Transverse colon (tissue), 4 donors: ENCODE measurements at regions not wholly inside any gene's neighbourhood (a gene's known extent, or its start where the extent isn't known, plus 50 kb on each side); places are given as distances from the start of the nearest gene placed in this dataset.

ENCODE experiments used
- POLR2AphosphoS5 ChIP-seq, 3 donors: sonication (generic); formaldehyde crosslinking; IDR thresholded peaks; one replicate each; pipeline ENCODE4 v1.6.1; 2016; ENCODE audit warnings: antibody characterized with exemption in 3 of 3
- TF ChIP-seq, protein P1 (sequence below), 5 experiments: fragments of 200-600 bp in 3 of 5; fragments of 450-650 bp in 2 of 5; sonication (generic) in 3 of 5; IDR thresholded peaks; 1 replicate in 2 of 5; 2 replicates in 3 of 5; pipeline ENCODE4 v1.5.1; 2016 to 2017; ENCODE audit warnings: antibody characterized with exemption in 5 of 5, inconsistent platforms in 3 of 5, mild to moderate bottlenecking in 2 of 5, moderate library complexity in 1 of 5

GRCh38 chr2:150974234-150974633, 287.4 kb downstream of the RBM43 start:
- TF ChIP-seq, protein P1, sequence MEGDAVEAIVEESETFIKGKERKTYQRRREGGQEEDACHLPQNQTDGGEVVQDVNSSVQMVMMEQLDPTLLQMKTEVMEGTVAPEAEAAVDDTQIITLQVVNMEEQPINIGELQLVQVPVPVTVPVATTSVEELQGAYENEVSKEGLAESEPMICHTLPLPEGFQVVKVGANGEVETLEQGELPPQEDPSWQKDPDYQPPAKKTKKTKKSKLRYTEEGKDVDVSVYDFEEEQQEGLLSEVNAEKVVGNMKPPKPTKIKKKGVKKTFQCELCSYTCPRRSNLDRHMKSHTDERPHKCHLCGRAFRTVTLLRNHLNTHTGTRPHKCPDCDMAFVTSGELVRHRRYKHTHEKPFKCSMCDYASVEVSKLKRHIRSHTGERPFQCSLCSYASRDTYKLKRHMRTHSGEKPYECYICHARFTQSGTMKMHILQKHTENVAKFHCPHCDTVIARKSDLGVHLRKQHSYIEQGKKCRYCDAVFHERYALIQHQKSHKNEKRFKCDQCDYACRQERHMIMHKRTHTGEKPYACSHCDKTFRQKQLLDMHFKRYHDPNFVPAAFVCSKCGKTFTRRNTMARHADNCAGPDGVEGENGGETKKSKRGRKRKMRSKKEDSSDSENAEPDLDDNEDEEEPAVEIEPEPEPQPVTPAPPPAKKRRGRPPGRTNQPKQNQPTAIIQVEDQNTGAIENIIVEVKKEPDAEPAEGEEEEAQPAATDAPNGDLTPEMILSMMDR (IDR thresholded peaks at IDR 0.05): no peak
- TF ChIP-seq POLR2AphosphoS5 (IDR thresholded peaks at IDR 0.05): no peak
